NAMALWA (cell line): ENCODE measurements at regions not wholly inside any gene's neighbourhood (a gene's known extent, or its start where the extent isn't known, plus 50 kb on each side); places are given as distances from the start of the nearest gene placed in this dataset.

Experiments
- DNase-seq: peaks from one replicate; pipeline ENCODE4 v3.0.0-alpha.2; 2015; ENCODE audit warnings: low spot score

- no peak for DNase-seq
Observed at GRCh38 chr2:41724465-41724864, 323.4 kb upstream of the PKDCC start.

GRCh38 chr2:41725901-41726300 is 321.9 kb upstream of the PKDCC start:
- no peak for DNase-seq

- DNase-seq = no peak
Observed at GRCh38 chr2:41726364-41726763, 321.5 kb upstream of the PKDCC start.

- no peak for DNase-seq
Observed at GRCh38 chr2:41727152-41727551, 320.7 kb upstream of the PKDCC start.

GRCh38 chr2:41727711-41728110 is 320.1 kb upstream of the PKDCC start:
- DNase-seq = no peak

GRCh38 chr2:41728788-41729338 is 319.0 kb upstream of the PKDCC start:
- DNase-seq = no peak

- DNase-seq = no peak
Observed at GRCh38 chr2:41729800-41730364, 317.9 kb upstream of the PKDCC start.

- no peak for DNase-seq
Observed at GRCh38 chr2:41735006-41735405, 312.8 kb upstream of the PKDCC start.

- DNase-seq = no peak
Observed at GRCh38 chr2:41735476-41735875, 312.3 kb upstream of the PKDCC start.

- DNase-seq = no peak
Observed at GRCh38 chr2:41736105-41736567, 311.7 kb upstream of the PKDCC start.

- no peak for DNase-seq
Observed at GRCh38 chr2:41736586-41736985, 311.2 kb upstream of the PKDCC start.

- no peak for DNase-seq
Observed at GRCh38 chr2:41737888-41738287, 309.9 kb upstream of the PKDCC start.

GRCh38 chr2:41741951-41742595 is 305.7 kb upstream of the PKDCC start:
- DNase-seq = no peak

- no peak for DNase-seq
Observed at GRCh38 chr2:41743324-41743723, 304.5 kb upstream of the PKDCC start.

GRCh38 chr2:41750829-41751228 is 297.0 kb upstream of the PKDCC start:
- DNase-seq = no peak

GRCh38 chr2:41759880-41760279 is 287.9 kb upstream of the PKDCC start:
- DNase-seq = no peak

GRCh38 chr2:41763141-41763540 is 284.7 kb upstream of the PKDCC start:
- no peak for DNase-seq

GRCh38 chr2:41764131-41764530 is 283.7 kb upstream of the PKDCC start:
- DNase-seq = no peak

- no peak for DNase-seq
Observed at GRCh38 chr2:41764919-41765318, 282.9 kb upstream of the PKDCC start.

- DNase-seq = no peak
Observed at GRCh38 chr2:41768310-41768709, 279.5 kb upstream of the PKDCC start.

GRCh38 chr2:41771710-41772109 is 276.1 kb upstream of the PKDCC start:
- no peak for DNase-seq

- DNase-seq = no peak
Observed at GRCh38 chr2:41772697-41773096, 275.1 kb upstream of the PKDCC start.

- DNase-seq = no peak
Observed at GRCh38 chr2:41774011-41774605, 273.7 kb upstream of the PKDCC start.
